ENCODE measurements at regions not wholly inside any gene's neighbourhood (a gene's known extent, or its start where the extent isn't known, plus 50 kb on each side); places are given as distances from the start of the nearest gene placed in this dataset.

GRCh38 chr4:84235126-84235944 lies 263.8 kb downstream of the NKX6-1 start:
- no peaks in the 10 kb centered on the region for H3K4me1 ChIP-seq (ENCODE audit: insufficient read depth)
- no peaks in the 10 kb centered on the region for H3K79me2 ChIP-seq (replicated peaks; ENCODE audit: insufficient read depth)
- peaks cover 3% of the 10 kb centered on the region; the same call in 1 of the 3 replicates for H3K4me1 Mint-ChIP-seq
- no peaks in the 10 kb centered on the region for H4K20me1 ChIP-seq (replicated peaks; ENCODE audit: insufficient read depth)
- H3K27ac Mint-ChIP-seq, result no peak overlapping the region
- H3K4me3 ChIP-seq, result no peak overlapping the region
- no peak overlapping the region for H3K4me3 Mint-ChIP-seq
- H3K27ac ChIP-seq (ENCODE audit: low read depth), result no peak overlapping the region
- no peaks in the 10 kb centered on the region for H3F3A ChIP-seq (replicated peaks; ENCODE audit: low read depth)
- H3K4me2 ChIP-seq, result no peak overlapping the region
- H3K9me2 ChIP-seq (ENCODE audit: insufficient read depth), result no peaks in the 10 kb centered on the region
- no peak for TF ChIP-seq ZNF331 (CRISPR knock-in tag; IDR thresholded peaks at IDR 0.05; ENCODE audit: low read depth)
- TF ChIP-seq POLR2AphosphoS5 (IDR thresholded peaks at IDR 0.05; ENCODE audit: low read depth), result no peak
- TF ChIP-seq ETS1 (IDR thresholded peaks at IDR 0.05), result no peak
- TF ChIP-seq EZH2phosphoT487 (IDR thresholded peaks at IDR 0.05; ENCODE audit: unreplicated experiment), result no peak
- TF ChIP-seq NANOG (IDR thresholded peaks at IDR 0.05; ENCODE audit: borderline replicate concordance), result no peak
- no peak for TF ChIP-seq REST (IDR thresholded peaks at IDR 0.05; ENCODE audit: unreplicated experiment)
- no peak for TF ChIP-seq EZH2 (IDR thresholded peaks at IDR 0.05; ENCODE audit: low read depth, unreplicated experiment)
- TF ChIP-seq JUNB (IDR thresholded peaks at IDR 0.05; ENCODE audit: unreplicated experiment), result no peak
- TF ChIP-seq STAT1 (IDR thresholded peaks at IDR 0.05; ENCODE audit: unreplicated experiment), result no peak
- TF ChIP-seq CTCF (conservative IDR thresholded peaks at IDR 0.05; ENCODE audit: low read depth in 2 of 2), result no peak
- no peak for TF ChIP-seq ZNF462 (CRISPR knock-in tag; IDR thresholded peaks at IDR 0.05)
- TF ChIP-seq CREB1 (CRISPR knock-in tag; IDR thresholded peaks at IDR 0.05; ENCODE audit: low read depth), result no peak
- peak; percentile 73 for ATAC-seq
- no peaks in the 10 kb centered on the region for H3K27me3 ChIP-seq (ENCODE audit: insufficient read depth)
- H3K9me3 Mint-ChIP-seq, result no peaks in the 10 kb centered on the region
- no peaks in the 10 kb centered on the region for H3K36me3 ChIP-seq (ENCODE audit: insufficient read depth)
- H2AFZ ChIP-seq, result no peak overlapping the region
- peaks cover 3% of the 10 kb centered on the region for H3K27me3 Mint-ChIP-seq (ENCODE audit: insufficient read depth, low read depth, poor library complexity)
- peak; percentile 33 for DNase-seq (ENCODE audit: low spot score)
- no peaks in the 10 kb centered on the region for H3K36me3 Mint-ChIP-seq (ENCODE audit: low read depth)

Data from GM23338 (cell line).